ENCODE measurements at regions not wholly inside any gene's neighbourhood (a gene's known extent, or its start where the extent isn't known, plus 50 kb on each side); places are given as distances from the start of the nearest gene placed in this dataset.

DNA sequence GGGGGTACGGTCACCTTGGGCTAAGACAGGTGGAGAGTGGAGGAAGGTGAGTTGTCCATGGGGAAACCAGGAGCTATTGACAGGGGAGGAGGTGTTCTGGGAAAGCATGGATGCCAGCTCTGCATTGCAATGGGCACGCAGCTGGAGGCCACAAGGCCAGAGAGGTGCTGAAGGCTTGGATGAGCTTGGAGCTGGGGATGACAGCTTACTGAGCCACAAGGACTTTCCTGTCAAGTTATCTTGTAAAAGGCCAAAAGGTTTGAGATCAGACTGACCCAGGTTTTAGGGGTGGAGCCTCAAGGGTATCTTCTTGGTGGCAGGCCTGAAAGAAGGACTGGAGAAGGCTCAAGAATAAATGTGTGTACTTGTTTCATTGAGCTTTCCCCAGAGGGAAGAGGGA lies 115.2 kb downstream of the ASB7 start:
- H3K9ac ChIP-seq (ENCODE audit: low read depth, low read length, poor library complexity, severe bottlenecking), result no peak overlapping the region
- H3K79me2 ChIP-seq (ENCODE audit: insufficient read depth, low read length), result no peaks in the 10 kb centered on the region
- no peaks in the 10 kb centered on the region for H3F3A ChIP-seq (ENCODE audit: low read depth)
- H3K36me3 ChIP-seq (ENCODE audit: insufficient read depth, low read length), result no peaks in the 10 kb centered on the region
- H3K4me1 ChIP-seq (ENCODE audit: insufficient read depth, low read length, poor library complexity, severe bottlenecking), result no peaks in the 10 kb centered on the region
- no peaks in the 10 kb centered on the region for H3K9me2 ChIP-seq (replicated peaks; ENCODE audit: low read depth, low read length)
- TF ChIP-seq EZH2phosphoT487 (IDR thresholded peaks at IDR 0.05; ENCODE audit: borderline replicate concordance), result no peak
- TF ChIP-seq, protein P1, sequence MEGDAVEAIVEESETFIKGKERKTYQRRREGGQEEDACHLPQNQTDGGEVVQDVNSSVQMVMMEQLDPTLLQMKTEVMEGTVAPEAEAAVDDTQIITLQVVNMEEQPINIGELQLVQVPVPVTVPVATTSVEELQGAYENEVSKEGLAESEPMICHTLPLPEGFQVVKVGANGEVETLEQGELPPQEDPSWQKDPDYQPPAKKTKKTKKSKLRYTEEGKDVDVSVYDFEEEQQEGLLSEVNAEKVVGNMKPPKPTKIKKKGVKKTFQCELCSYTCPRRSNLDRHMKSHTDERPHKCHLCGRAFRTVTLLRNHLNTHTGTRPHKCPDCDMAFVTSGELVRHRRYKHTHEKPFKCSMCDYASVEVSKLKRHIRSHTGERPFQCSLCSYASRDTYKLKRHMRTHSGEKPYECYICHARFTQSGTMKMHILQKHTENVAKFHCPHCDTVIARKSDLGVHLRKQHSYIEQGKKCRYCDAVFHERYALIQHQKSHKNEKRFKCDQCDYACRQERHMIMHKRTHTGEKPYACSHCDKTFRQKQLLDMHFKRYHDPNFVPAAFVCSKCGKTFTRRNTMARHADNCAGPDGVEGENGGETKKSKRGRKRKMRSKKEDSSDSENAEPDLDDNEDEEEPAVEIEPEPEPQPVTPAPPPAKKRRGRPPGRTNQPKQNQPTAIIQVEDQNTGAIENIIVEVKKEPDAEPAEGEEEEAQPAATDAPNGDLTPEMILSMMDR (conservative IDR thresholded peaks at IDR 0.05; ENCODE audit: low read length), result no peak
- no peak overlapping the region for H3K4me2 ChIP-seq (ENCODE audit: low read depth, low read length, poor library complexity, severe bottlenecking)
- H2AFZ ChIP-seq (ENCODE audit: low read length), result no peak overlapping the region
- H3K9me3 ChIP-seq (ENCODE audit: insufficient read depth, low read depth, low read length), result no peaks in the 10 kb centered on the region
- H4K20me1 ChIP-seq (ENCODE audit: insufficient read depth, low read length, poor library complexity, severe bottlenecking), result no peaks in the 10 kb centered on the region
- no peaks in the 10 kb centered on the region for H3K27me3 ChIP-seq (ENCODE audit: insufficient read depth, low read length, poor library complexity, severe bottlenecking)
- H3K4me3 ChIP-seq (ENCODE audit: low read length, poor library complexity, severe bottlenecking), result no peak overlapping the region

DNA sequence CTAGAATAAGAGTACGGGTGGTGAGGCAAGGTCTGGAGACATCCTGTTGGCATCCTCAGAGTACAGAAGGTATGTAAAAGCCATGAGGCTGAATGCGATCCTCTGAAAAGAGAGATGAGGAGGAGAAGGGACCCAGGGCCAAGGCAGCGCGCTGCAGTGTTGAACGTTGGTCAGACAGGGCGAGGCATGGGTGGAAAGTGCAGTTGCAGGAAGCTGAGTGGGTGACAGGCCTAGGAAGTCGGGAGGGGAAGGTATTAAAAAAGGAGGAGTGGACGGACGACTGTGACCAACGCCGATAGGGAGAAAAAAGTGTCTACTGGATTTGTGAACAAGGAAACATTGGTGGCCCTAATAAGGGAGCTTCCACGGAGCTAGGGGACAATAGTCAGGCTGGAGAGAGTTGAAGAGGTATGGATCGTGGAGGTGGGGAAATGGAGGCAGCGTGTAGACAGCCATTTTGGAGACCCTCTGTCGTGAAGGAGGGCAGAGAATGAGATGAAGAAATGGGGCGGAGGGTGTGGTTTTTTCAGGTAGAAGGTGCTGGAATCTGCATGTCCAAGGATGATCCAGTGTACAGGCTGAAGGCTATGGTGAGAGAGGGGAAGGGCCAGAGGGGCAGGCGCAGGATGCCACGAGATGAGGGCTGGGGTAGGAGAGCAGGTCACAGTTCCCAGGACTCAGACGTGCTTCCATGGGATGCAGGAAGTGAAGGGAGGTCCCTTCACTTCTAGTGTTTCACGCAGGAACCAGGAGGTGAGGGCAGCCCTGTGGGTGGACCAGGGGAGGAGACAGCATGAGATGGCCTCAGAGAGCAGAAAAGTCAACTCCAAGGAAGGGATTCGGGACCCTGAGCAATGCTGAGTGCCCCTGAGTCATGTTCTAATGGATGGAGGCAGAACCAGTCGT lies 115.9 kb downstream of the ASB7 start:
- no peaks in the 10 kb centered on the region for H3K9me3 ChIP-seq (ENCODE audit: insufficient read depth, low read depth, low read length)
- no peak overlapping the region for H3K9ac ChIP-seq (ENCODE audit: low read depth, low read length, poor library complexity, severe bottlenecking)
- no peak overlapping the region for H3K4me3 ChIP-seq (ENCODE audit: low read length, poor library complexity, severe bottlenecking)
- H2AFZ ChIP-seq (ENCODE audit: low read length), result no peak overlapping the region
- no peaks in the 10 kb centered on the region for H3F3A ChIP-seq (ENCODE audit: low read depth)
- H4K20me1 ChIP-seq (ENCODE audit: insufficient read depth, low read length, poor library complexity, severe bottlenecking), result no peaks in the 10 kb centered on the region
- no peaks in the 10 kb centered on the region for H3K36me3 ChIP-seq (ENCODE audit: insufficient read depth, low read length)
- H3K4me2 ChIP-seq (ENCODE audit: low read depth, low read length, poor library complexity, severe bottlenecking), result no peak overlapping the region
- TF ChIP-seq, protein P1 (conservative IDR thresholded peaks at IDR 0.05; ENCODE audit: low read length), result no peak
- no peaks in the 10 kb centered on the region for H3K79me2 ChIP-seq (ENCODE audit: insufficient read depth, low read length)
- H3K4me1 ChIP-seq (ENCODE audit: insufficient read depth, low read length, poor library complexity, severe bottlenecking), result no peaks in the 10 kb centered on the region
- H3K9me2 ChIP-seq (replicated peaks; ENCODE audit: low read depth, low read length), result no peaks in the 10 kb centered on the region
- no peaks in the 10 kb centered on the region for H3K27me3 ChIP-seq (ENCODE audit: insufficient read depth, low read length, poor library complexity, severe bottlenecking)

DNA sequence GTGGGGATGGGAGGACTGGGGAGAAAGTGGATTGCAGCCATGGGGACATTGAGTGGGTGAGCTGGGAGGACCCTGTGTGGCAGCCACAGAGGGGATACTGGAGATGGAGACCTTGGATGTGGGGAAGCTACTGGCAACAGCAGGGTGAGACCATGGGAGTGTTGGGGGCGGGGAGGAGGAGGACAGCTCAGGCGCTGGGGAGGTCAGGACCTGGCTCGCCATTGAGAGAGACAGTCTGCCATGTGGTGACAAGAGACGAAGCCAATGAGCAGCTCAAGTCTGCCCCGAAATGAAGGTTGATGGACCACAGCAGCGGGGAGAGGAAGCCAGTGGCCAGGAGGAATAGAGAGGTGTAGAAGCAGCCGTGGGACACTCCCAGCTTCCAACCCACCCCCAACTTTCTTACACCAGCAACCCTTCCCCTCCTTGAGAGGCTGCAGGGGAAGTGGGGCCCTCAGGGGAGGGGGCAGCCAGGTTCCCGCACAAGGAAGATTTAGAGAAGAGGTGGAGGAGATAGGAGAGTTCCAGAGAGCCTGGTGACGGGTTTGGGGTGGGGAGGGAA lies 118.1 kb downstream of the ASB7 start:
- Histone ChIP-seq H3K36me3 (ENCODE audit: insufficient read depth, low read length) (no peaks in the 10 kb centered on the region), H3F3A (ENCODE audit: low read depth) (no peaks in the 10 kb centered on the region), H3K9me3 (ENCODE audit: insufficient read depth, low read depth, low read length) (no peaks in the 10 kb centered on the region), H4K20me1 (ENCODE audit: insufficient read depth, low read length, poor library complexity, severe bottlenecking) (no peaks in the 10 kb centered on the region), H3K4me2 (ENCODE audit: low read depth, low read length, poor library complexity, severe bottlenecking) (no peak overlapping the region), H3K9me2 (replicated peaks; ENCODE audit: low read depth, low read length) (no peaks in the 10 kb centered on the region), H3K79me2 (ENCODE audit: insufficient read depth, low read length) (no peaks in the 10 kb centered on the region), H3K4me3 (ENCODE audit: low read length, poor library complexity, severe bottlenecking) (no peak overlapping the region), H3K4me1 (ENCODE audit: insufficient read depth, low read length, poor library complexity, severe bottlenecking) (no peaks in the 10 kb centered on the region), H2AFZ (ENCODE audit: low read length) (no peak overlapping the region), H3K27me3 (ENCODE audit: insufficient read depth, low read length, poor library complexity, severe bottlenecking) (no peaks in the 10 kb centered on the region), H3K9ac (ENCODE audit: low read depth, low read length, poor library complexity, severe bottlenecking) (no peak overlapping the region)
- TF ChIP-seq EZH2phosphoT487 (IDR thresholded peaks at IDR 0.05; ENCODE audit: borderline replicate concordance), result no peak
- TF ChIP-seq, protein P1 (conservative IDR thresholded peaks at IDR 0.05; ENCODE audit: low read length), result no peak
